ENCODE measurements at regions not wholly inside any gene's neighbourhood (a gene's known extent, or its start where the extent isn't known, plus 50 kb on each side); places are given as distances from the start of the nearest gene placed in this dataset.

- TF ChIP-seq CTCF (IDR thresholded peaks at IDR 0.05) (no peak), POLR2A (IDR thresholded peaks at IDR 0.05) (no peak)
Measured at GRCh38 chr2:220396287-220396686, 768.9 kb downstream of the SLC4A3 start.
